ENCODE measurements at regions not wholly inside any gene's neighbourhood (a gene's known extent, or its start where the extent isn't known, plus 50 kb on each side); places are given as distances from the start of the nearest gene placed in this dataset.

- H3K79me2 ChIP-seq (ENCODE audit: insufficient read depth, low read length) = no peaks in the 10 kb centered on the region
- intact Hi-C loops (cut with micrococcal nuclease) = no loop called here
- H3K27me3 ChIP-seq (ENCODE audit: insufficient read depth, low read length) = no peaks in the 10 kb centered on the region
- no peak overlapping the region for H3K4me2 ChIP-seq (ENCODE audit: low read length)
- ChIA-PET POLR2A (no interaction called here), RAD21 (ENCODE audit: low non-redundant PET in 1 of 2, low total read pairs in 2 of 2, uncharacterized antibody in 2 of 2, unreplicated experiment in 2 of 2) (interaction anchor here in 1 of 2 experiments (0.7 kb wide), 1 partner anchor 230 kb away, joined by 3 read pairs; no protein-coding TSS in a partner anchor), CTCF (no interaction called here)
- no peaks in the 10 kb centered on the region for H4K20me1 ChIP-seq (ENCODE audit: insufficient read depth)
- H3K9ac ChIP-seq (ENCODE audit: low read length) = no peak overlapping the region
- ATAC-seq (no peak), DNase-seq (ENCODE audit: low read depth, low spot score) (no peak)
- no peaks in the 10 kb centered on the region for H3K36me3 ChIP-seq (ENCODE audit: control insufficient read depth in 1 of 2, insufficient read depth in 2 of 2, low read length in 2 of 2)
- H3K27ac ChIP-seq (ENCODE audit: low read depth, low read length) = no peak overlapping the region
- no peak overlapping the region for H3K4me3 ChIP-seq (replicated peaks in 1 of 2; ENCODE audit: low read depth in 1 of 2, low read length in 2 of 2)
- no peak overlapping the region for H2AFZ ChIP-seq (ENCODE audit: low read depth, low read length, poor library complexity, severe bottlenecking)
- H3K9me3 ChIP-seq (ENCODE audit: control insufficient read depth in 1 of 2, insufficient read depth in 1 of 2, low read depth in 1 of 2, low read length in 2 of 2) = no peaks in the 10 kb centered on the region
- TF ChIP-seq ZNF274 (IDR thresholded peaks at IDR 0.05; ENCODE audit: low read depth, low read length) (no peak), RAD21 (IDR thresholded peaks at IDR 0.05; ENCODE audit: low read depth) (no peak), EZH2 (IDR thresholded peaks at IDR 0.05) (no peak), CTCF (IDR thresholded peaks at IDR 0.05 in 2 of 3, conservative IDR thresholded peaks at IDR 0.05 in 1 of 3; ENCODE audit: borderline replicate concordance in 1 of 3, insufficient read depth in 1 of 3, low read depth in 2 of 3, low read length in 2 of 3) (no peak), SP1 (IDR thresholded peaks at IDR 0.05; ENCODE audit: low read depth) (no peak), JUND (IDR thresholded peaks at IDR 0.05) (no peak)
- no TSS peak for BruUV-seq (replicated peaks)
- no peaks in the 10 kb centered on the region for H3K9me2 ChIP-seq (ENCODE audit: insufficient read depth)
- 0 out of 4 replicates have a peak, but pooled peaks cover 0 to 5% of the 10 kb centered on the region in 2 experiments for H3K4me1 ChIP-seq (ENCODE audit: control insufficient read depth in 1 of 2, insufficient read depth in 2 of 2, low read length in 2 of 2)
Measured at GRCh38 chr7:33810356-33810755, 95.0 kb upstream of the BMPER start.

GRCh38 chr7:33813331-33813730, 92.0 kb upstream of the BMPER start:
- H3K9me2 ChIP-seq (ENCODE audit: insufficient read depth) = no peaks in the 10 kb centered on the region
- no peak overlapping the region for H3K4me3 ChIP-seq (replicated peaks in 1 of 2; ENCODE audit: low read depth in 1 of 2, low read length in 2 of 2)
- CTCF ChIA-PET = no interaction called here
- H3K9me3 ChIP-seq (ENCODE audit: control insufficient read depth in 1 of 2, insufficient read depth in 1 of 2, low read depth in 1 of 2, low read length in 2 of 2) = no peaks in the 10 kb centered on the region
- H2AFZ ChIP-seq (ENCODE audit: low read depth, low read length, poor library complexity, severe bottlenecking) = no peak overlapping the region
- no peak for DNase-seq (ENCODE audit: low read depth, low spot score)
- no peaks in the 10 kb centered on the region for H4K20me1 ChIP-seq (ENCODE audit: insufficient read depth)
- 0 out of 4 replicates have a peak, but pooled peaks cover 0 to under 1% of the 10 kb centered on the region in 2 experiments for H3K4me1 ChIP-seq (ENCODE audit: control insufficient read depth in 1 of 2, insufficient read depth in 2 of 2, low read length in 2 of 2)
- BruUV-seq (replicated peaks) = no TSS peak
- intact Hi-C loops (cut with micrococcal nuclease) = no loop called here
- no peak overlapping the region for H3K4me2 ChIP-seq (ENCODE audit: low read length)
- POLR2A ChIA-PET = no interaction called here
- no peak overlapping the region for H3K9ac ChIP-seq (ENCODE audit: low read length)
- H3K27ac ChIP-seq (ENCODE audit: low read depth, low read length) = no peak overlapping the region
- H3K79me2 ChIP-seq (ENCODE audit: insufficient read depth, low read length) = no peaks in the 10 kb centered on the region
- no peaks in the 10 kb centered on the region for H3K27me3 ChIP-seq (ENCODE audit: insufficient read depth, low read length)
- ATAC-seq = no peak
- RAD21 ChIA-PET (ENCODE audit: low non-redundant PET in 1 of 2, low total read pairs in 2 of 2, uncharacterized antibody in 2 of 2, unreplicated experiment in 2 of 2) = no interaction called here
- no peaks in the 10 kb centered on the region for H3K36me3 ChIP-seq (ENCODE audit: control insufficient read depth in 1 of 2, insufficient read depth in 2 of 2, low read length in 2 of 2)
- no peak for TF ChIP-seq ELF1 (IDR thresholded peaks at IDR 0.05; ENCODE audit: borderline replicate concordance, low read depth)
- TF ChIP-seq CBX3 (IDR thresholded peaks at IDR 0.05; ENCODE audit: low read depth) = no peak
- TF ChIP-seq CEBPB (IDR thresholded peaks at IDR 0.05; ENCODE audit: low read depth) = no peak
- TF ChIP-seq YY1 (IDR thresholded peaks at IDR 0.05; ENCODE audit: extremely low read depth, insufficient replicate concordance, low read depth, low read length) = no peak
- TF ChIP-seq MAX (IDR thresholded peaks at IDR 0.05) = no peak
- no peak for TF ChIP-seq JUND (IDR thresholded peaks at IDR 0.05)
- TF ChIP-seq RAD21 (IDR thresholded peaks at IDR 0.05; ENCODE audit: low read depth) = no peak
- TF ChIP-seq CTCF (IDR thresholded peaks at IDR 0.05 in 2 of 3, conservative IDR thresholded peaks at IDR 0.05 in 1 of 3; ENCODE audit: borderline replicate concordance in 1 of 3, insufficient read depth in 1 of 3, low read depth in 2 of 3, low read length in 2 of 3) = no peak
- no peak for TF ChIP-seq ZBTB33 (IDR thresholded peaks at IDR 0.05; ENCODE audit: extremely low read depth, insufficient replicate concordance, low read length)
- no peak for TF ChIP-seq ATF3 (IDR thresholded peaks at IDR 0.05)

All from HCT116 (cell line).